ENCODE measurements at regions not wholly inside any gene's neighbourhood (a gene's known extent, or its start where the extent isn't known, plus 50 kb on each side); places are given as distances from the start of the nearest gene placed in this dataset.
A peak's percentile ranks its signal among the peaks of the same experiment; 100 is the strongest.
"Not testable (repeated sequence)": the region's sequence is repeated elsewhere in the genome, so short reads cannot be mapped to it uniquely, and the experiment has no call there.

GRCh38 chr9:135371535-135371934 lies 108.0 kb upstream of the PPP1R26 start:
- no peak for DNase-seq
- Histone ChIP-seq H3K9me3 (no peaks in the 10 kb centered on the region), H3K27me3 (no peaks in the 10 kb centered on the region), H3K4me3 (no peak overlapping the region), H3K36me3 (no peaks in the 10 kb centered on the region)

GRCh38 chr9:135372036-135372435 lies 107.5 kb upstream of the PPP1R26 start:
- no peak for DNase-seq
- no peaks in the 10 kb centered on the region for H3K27me3 ChIP-seq
- H3K4me3 ChIP-seq = no peak overlapping the region
- no peaks in the 10 kb centered on the region for H3K36me3 ChIP-seq
- no peaks in the 10 kb centered on the region for H3K9me3 ChIP-seq

GRCh38 chr9:135372501-135373008 lies 107.0 kb upstream of the PPP1R26 start:
- Histone ChIP-seq H3K9me3 (no peaks in the 10 kb centered on the region), H3K4me3 (no peak overlapping the region), H3K36me3 (no peaks in the 10 kb centered on the region), H3K27me3 (no peaks in the 10 kb centered on the region)
- DNase-seq = no peak

GRCh38 chr9:135373151-135373685 lies 106.4 kb upstream of the PPP1R26 start:
- H3K36me3 ChIP-seq = no peaks in the 10 kb centered on the region
- no peak overlapping the region for H3K4me3 ChIP-seq
- DNase-seq = no peak
- no peaks in the 10 kb centered on the region for H3K27me3 ChIP-seq
- no peaks in the 10 kb centered on the region for H3K9me3 ChIP-seq

- Histone ChIP-seq H3K9me3 (no peaks in the 10 kb centered on the region), H3K36me3 (no peaks in the 10 kb centered on the region), H3K4me3 (no peak overlapping the region), H3K27me3 (no peaks in the 10 kb centered on the region)
- no peak for DNase-seq
Measured at GRCh38 chr9:135373820-135374219, 105.8 kb upstream of the PPP1R26 start.

GRCh38 chr9:135374591-135374990 lies 105.0 kb upstream of the PPP1R26 start:
- Histone ChIP-seq H3K9me3 (no peaks in the 10 kb centered on the region), H3K4me3 (no peak overlapping the region), H3K36me3 (no peaks in the 10 kb centered on the region), H3K27me3 (no peaks in the 10 kb centered on the region)
- no peak for DNase-seq

GRCh38 chr9:135375001-135375400 lies 104.6 kb upstream of the PPP1R26 start:
- no peaks in the 10 kb centered on the region for H3K9me3 ChIP-seq
- no peaks in the 10 kb centered on the region for H3K27me3 ChIP-seq
- no peaks in the 10 kb centered on the region for H3K36me3 ChIP-seq

GRCh38 chr9:135376511-135377265 lies 102.9 kb upstream of the PPP1R26 start:
- Histone ChIP-seq H3K27me3 (no peaks in the 10 kb centered on the region), H3K4me3 (no peak overlapping the region), H3K9me3 (no peaks in the 10 kb centered on the region), H3K36me3 (no peaks in the 10 kb centered on the region)
- DNase-seq = peak; percentile 90

More at GRCh38 chr9:135375001-135375400, 104.6 kb upstream of the PPP1R26 start:
- H3K4me3 ChIP-seq = no peak overlapping the region
- DNase-seq = no peak

GRCh38 chr9:135377431-135377830 lies 102.2 kb upstream of the PPP1R26 start:
- H3K36me3 ChIP-seq = no peaks in the 10 kb centered on the region
- no peak overlapping the region for H3K4me3 ChIP-seq
- DNase-seq = no peak
- no peaks in the 10 kb centered on the region for H3K27me3 ChIP-seq
- no peaks in the 10 kb centered on the region for H3K9me3 ChIP-seq

GRCh38 chr9:135378751-135379150 lies 100.8 kb upstream of the PPP1R26 start:
- Histone ChIP-seq H3K27me3 (no peaks in the 10 kb centered on the region), H3K4me3 (no peak overlapping the region), H3K36me3 (no peaks in the 10 kb centered on the region), H3K9me3 (no peaks in the 10 kb centered on the region)
- no peak for DNase-seq

- no peaks in the 10 kb centered on the region for H3K36me3 ChIP-seq
- peak; percentile 72 for DNase-seq
- H3K27me3 ChIP-seq = no peaks in the 10 kb centered on the region
- no peaks in the 10 kb centered on the region for H3K9me3 ChIP-seq
- no peak overlapping the region for H3K4me3 ChIP-seq
Measured at GRCh38 chr9:135379540-135380267, 99.9 kb upstream of the PPP1R26 start.

GRCh38 chr9:135380311-135380960 lies 99.1 kb upstream of the PPP1R26 start:
- Histone ChIP-seq H3K4me3 (no peak overlapping the region), H3K36me3 (no peaks in the 10 kb centered on the region), H3K9me3 (no peaks in the 10 kb centered on the region), H3K27me3 (no peaks in the 10 kb centered on the region)
- DNase-seq = no peak

GRCh38 chr9:135381762-135382310 lies 97.7 kb upstream of the PPP1R26 start:
- Histone ChIP-seq H3K27me3 (no peaks in the 10 kb centered on the region), H3K36me3 (no peaks in the 10 kb centered on the region), H3K4me3 (no peak overlapping the region), H3K9me3 (no peaks in the 10 kb centered on the region)
- no peak for DNase-seq

- no peaks in the 10 kb centered on the region for H3K36me3 ChIP-seq
- no peak overlapping the region for H3K4me3 ChIP-seq
- DNase-seq = no peak
- H3K27me3 ChIP-seq = no peaks in the 10 kb centered on the region
- no peaks in the 10 kb centered on the region for H3K9me3 ChIP-seq
Measured at GRCh38 chr9:135384226-135384625, 95.4 kb upstream of the PPP1R26 start.

GRCh38 chr9:135384815-135385405 lies 94.7 kb upstream of the PPP1R26 start:
- not testable (repeated sequence) for DNase-seq, H3K27me3 ChIP-seq, H3K36me3 ChIP-seq, H3K9me3 ChIP-seq, H3K4me3 ChIP-seq

- DNase-seq = no peak
- no peaks in the 10 kb centered on the region for H3K36me3 ChIP-seq
- no peaks in the 10 kb centered on the region for H3K9me3 ChIP-seq
- no peaks in the 10 kb centered on the region for H3K27me3 ChIP-seq
- H3K4me3 ChIP-seq = no peak overlapping the region
Measured at GRCh38 chr9:135385793-135386192, 93.8 kb upstream of the PPP1R26 start.
